ENCODE measurements at regions not wholly inside any gene's neighbourhood (a gene's known extent, or its start where the extent isn't known, plus 50 kb on each side); places are given as distances from the start of the nearest gene placed in this dataset.

DNA sequence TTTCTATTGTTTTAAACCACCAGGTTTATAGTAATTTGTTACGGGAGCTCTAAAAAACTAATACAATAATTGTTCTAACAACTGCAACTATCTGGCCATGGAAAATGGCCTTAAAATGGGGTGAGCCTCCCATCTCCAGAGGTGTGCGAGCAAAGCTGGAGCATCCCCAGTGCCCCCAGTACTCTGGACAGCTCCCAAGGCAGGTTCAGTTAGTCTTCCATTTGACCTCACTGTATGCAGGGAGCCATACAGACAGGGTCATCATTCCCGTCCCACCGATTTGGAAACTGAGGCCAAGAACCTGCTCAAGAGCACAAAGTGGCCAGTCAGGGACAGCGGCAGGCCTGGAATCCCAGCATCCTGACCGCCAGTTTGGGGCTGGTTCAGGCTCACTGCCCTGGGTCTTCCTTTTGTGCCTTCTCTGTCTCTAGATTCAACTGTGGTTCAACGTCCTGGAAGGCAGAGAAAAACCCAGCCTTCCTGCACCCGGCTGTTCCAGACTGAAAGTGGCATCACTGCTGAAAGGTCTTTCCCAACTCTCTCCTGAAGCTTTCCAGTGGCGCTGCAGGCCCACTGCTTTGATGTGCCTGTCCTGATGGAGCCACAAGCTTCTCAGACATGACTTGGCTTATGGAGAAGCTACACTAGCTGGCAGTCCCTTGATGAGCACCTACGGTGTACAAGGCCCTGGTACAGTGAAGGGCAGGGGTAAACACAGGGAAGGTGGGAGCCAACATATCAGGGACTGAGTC is 76.6 kb upstream of the LINGO1 start:
- no peak for DNase-seq (ENCODE audit: low read depth)

- no peak for DNase-seq (ENCODE audit: low read depth)
These were observed 74.0 kb upstream of the LINGO1 start for GRCh38 chr15:77706482-77707244.

DNA sequence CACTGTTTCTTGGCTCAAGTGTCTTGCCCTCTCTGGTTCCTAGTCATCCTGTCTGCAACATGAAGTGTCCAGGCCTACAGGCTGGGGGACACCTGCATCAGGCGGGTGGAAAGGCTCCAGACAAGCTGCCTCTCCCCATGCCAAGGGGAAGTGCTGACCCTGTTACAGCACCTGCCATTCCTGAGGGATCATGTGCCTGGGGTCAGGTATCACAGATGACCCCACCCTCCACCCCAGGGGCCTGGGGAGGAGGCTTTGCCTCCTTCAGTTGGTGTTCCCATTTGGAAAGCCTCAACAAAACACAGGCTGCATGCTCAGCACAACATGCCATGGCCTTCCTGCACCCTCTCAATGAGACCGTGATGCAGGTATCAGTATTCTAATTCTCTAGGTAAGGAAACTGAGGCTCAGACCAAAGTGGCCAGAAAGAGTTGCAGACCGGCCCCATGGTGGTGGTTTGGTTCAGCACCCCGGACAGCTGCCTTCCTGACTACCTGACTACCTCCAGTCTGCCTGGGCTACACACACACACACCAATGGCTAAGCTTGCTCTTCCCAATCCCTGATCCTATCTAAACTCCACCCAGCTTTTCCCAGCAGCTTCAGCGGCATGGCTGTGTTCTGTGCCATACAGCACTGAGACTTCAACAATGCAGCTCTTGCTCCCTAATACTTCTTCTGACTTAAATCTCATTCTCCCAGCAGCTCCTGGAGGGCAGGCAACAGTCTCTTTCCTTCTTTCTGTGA is 69.7 kb upstream of the LINGO1 start:
- DNase-seq (ENCODE audit: low read depth): no peak

DNA sequence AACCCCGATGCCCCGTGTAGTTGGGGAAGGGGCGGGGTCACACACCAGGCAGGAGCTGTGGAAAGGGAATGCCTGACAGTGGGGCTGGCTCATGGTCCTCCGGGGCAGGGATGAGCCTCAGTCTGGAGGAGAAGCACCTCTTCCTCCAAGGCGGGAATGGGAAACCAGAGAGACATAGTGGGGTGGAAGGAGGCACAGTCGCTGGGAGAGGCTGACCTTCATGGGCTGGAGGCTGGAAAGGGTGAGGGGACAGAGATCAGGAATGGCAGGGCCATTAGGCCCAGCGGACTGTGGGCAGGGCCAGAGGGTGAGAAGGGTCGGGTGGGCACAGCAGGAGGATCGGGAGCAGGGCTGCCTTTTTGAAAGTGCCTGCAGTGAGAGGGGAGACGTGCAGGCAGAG is 65.8 kb upstream of the LINGO1 start:
- no peak for DNase-seq (ENCODE audit: low read depth)

DNA sequence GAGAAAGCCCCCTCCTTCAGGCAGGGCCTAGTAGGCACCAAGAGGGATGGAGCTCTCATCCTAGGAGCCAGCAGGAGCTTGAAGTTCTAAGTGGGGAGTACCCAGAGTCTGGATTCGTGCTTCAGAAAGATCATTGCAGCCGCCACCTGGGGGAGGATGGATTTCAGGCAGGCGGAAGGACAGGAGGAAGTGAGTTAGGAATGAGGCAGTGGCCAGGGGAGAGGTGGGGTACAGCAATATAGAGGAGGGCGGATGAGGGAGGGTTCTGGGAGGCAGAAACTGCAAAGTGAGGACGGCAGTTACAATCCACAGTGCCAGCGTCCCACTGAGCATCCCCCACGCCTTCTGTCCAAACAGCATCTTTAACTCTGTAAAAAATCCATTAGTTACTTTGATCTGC is 65.2 kb upstream of the LINGO1 start:
- no peak for DNase-seq (ENCODE audit: low read depth)

DNA sequence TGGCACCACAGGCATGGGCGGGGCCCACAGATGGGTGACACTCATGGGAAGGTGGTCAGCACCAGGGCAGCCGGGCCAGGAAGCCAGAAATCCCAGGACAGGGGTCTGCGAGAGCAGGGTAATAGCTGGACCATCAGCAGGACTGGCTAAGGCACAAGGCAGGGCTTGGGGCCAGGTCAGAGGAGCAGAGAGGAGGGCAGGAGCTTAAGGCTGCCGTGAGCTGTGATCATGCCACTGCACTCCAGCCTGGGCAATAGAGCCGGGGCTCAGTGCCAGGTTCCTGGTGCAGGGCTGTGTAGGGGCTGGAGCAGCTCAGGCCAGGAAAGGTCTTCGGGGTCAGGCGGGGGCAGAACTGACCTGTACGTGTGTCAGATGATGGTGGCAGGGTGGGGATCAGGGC is 64.2 kb upstream of the LINGO1 start:
- no peak for DNase-seq (ENCODE audit: low read depth)

DNA sequence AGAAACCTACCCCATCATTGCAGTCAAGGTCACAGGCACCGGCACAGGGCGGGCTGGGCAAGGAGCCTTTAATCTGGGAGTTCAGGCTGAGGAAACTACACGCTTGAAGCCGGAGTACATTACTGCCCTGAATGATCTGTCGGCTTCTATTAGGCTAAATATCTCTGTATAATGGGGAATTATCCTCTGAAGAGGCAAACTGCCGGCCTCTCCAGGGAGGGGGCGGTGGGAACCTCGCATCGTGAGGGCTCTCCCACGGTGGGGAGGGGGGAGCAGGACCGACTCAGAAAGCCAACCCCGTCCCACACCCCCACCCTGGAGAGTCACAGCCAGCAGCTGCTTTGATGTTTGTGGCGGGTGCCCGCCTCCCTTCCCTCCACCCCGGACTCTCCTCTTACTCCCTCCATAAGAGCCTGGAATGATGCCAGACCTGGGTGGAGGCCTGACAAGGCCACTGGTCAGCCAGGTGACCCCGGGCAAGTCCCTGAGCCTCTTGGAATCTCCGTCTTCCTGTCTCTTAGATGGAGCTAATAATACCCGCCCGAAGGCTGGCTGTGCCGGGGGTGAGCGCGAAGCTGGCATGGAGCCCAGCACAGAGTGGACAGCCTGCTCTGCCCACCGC is 63.4 kb upstream of the LINGO1 start:
- no peak for DNase-seq (ENCODE audit: low read depth)

- DNase-seq (ENCODE audit: low read depth): no peak
These were observed 62.8 kb upstream of the LINGO1 start for GRCh38 chr15:77695548-77695947.

- no peak for DNase-seq (ENCODE audit: low read depth)
These were observed 60.9 kb upstream of the LINGO1 start for GRCh38 chr15:77693576-77693975.

- no peak for DNase-seq (ENCODE audit: low read depth)
These were observed 59.9 kb upstream of the LINGO1 start for GRCh38 chr15:77692614-77693013.

DNA sequence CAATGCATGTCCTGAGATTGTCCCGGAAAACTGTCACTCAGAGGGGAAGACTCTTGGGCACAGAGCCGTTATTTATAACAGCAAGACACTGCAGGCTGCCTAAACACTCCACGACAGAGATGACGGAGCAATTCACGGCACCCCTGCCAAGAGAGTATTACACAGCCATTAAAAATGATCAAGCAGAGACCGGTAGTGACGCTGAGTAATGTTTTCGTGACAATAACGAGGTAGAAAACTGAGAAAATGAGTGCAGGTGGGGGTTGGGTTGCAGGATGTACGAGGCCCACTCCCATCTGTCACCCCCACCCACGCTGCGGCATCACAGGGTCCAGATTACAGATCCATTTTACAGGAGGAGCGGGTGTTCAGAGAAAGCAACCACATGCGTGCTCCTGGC is 58.9 kb upstream of the LINGO1 start:
- no peak for DNase-seq (ENCODE audit: low read depth)

- no peak for DNase-seq (ENCODE audit: low read depth)
These were observed 57.1 kb upstream of the LINGO1 start for GRCh38 chr15:77689821-77690220.

GRCh38 chr15:77688693-77689092 is 56.0 kb upstream of the LINGO1 start:
- no peak for DNase-seq (ENCODE audit: low read depth)

- no peak for DNase-seq (ENCODE audit: low read depth)
These were observed 55.6 kb upstream of the LINGO1 start for GRCh38 chr15:77688266-77688665.

DNA sequence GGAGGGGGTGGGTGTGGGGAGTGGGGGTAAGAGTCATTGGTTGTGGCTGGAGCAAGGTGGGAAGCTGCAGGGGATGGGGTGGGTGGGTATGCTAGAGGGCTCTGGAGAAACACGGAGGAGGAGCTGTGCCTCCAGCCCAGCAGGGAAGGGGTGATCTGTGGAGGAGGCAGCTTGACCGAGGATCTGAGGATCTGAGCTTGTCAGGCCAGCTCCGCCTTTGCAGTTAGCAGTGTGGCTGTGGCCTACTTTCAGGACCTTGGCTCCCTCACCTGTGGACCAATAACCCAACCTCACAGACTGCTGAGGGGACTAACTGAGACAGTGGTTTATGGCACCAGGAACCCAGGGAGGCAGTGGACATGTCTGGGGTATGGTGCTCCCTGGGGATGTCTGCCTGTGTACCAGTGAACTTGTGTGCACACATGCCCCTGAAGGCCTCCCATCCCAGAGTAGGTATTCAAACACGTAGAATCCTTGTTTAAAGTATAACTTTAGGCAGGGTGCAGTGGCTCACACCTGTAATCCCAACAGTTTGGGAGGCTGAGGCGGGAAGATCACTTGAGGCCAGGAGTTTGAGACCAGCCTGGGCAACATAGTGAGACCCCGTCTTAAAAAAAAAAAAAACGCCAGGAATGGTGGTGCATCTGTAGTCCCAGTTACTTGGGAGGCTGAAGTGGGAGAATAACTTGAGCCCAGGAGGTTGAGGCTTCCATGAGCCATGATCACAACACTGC is 52.5 kb upstream of the LINGO1 start:
- DNase-seq (ENCODE audit: low read depth): no peak

DNA sequence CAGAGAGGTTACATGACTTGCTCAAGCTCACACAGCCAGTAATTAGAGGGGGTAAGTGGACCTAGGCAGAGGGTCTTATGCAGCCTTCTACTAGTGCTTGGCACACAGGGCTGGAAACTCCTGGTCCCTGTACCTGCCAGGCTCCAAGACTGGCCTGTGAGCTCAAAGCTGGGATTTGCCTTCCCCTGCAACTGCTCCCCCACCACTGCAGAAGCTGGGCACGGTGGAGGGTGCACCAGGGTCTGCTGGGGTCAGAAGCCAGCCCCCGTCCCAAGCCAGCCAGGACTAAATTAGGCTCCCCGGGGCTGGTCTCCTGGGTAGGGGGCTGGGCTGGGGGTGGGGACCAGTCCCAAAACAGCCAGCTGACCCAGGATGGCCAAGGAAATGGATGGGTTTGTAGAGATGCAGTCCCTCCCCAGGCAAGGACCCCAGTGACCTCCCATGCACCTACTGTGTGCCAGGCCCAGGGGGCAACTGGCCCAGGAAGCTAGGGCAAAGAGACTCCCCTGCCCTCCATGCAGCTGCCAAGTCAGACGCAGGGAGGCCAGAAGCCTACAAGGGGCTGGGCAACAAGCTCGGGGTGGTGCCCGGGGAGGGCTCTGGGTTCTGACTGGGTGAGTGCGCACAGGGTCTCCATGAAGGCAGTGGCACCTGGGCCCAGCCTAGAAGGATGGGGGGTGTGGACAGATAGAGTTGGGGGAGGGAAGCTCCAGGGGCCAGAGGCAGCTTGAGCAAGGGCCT is 51.8 kb upstream of the LINGO1 start:
- no peak for DNase-seq (ENCODE audit: low read depth)

DNA sequence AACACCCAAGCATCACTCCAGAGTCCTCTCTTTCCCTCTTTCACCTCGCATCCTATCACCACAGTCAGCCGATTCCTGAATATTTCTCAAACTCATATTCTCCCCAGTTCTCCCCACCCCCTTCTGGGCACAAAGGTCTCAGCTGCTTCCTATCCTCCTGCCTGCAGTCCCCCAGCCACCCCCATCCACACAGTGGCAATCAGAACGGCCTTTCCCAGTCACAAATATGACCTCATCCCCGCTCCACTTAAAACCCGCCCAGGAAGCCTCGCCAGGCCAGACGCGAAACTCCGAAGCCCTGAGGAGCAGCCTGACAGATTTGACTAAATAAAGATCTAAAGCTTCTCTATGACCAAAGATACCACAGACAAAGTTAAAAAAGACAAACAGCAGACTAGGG is 49.9 kb upstream of the LINGO1 start:
- DNase-seq (ENCODE audit: low read depth): no peak
